LNCAP (cell line): ENCODE measurements at regions not wholly inside any gene's neighbourhood (a gene's known extent, or its start where the extent isn't known, plus 50 kb on each side); places are given as distances from the start of the nearest gene placed in this dataset.

ENCODE experiments used
- CTCF ChIP-seq: fragments of 450-650 bp; IDR thresholded peaks from 2 replicates; pipeline ENCODE4 v1.5.1; 2017; ENCODE audit warnings: mild to moderate bottlenecking

GRCh38 chr1:221437926-221438325 lies 304.0 kb downstream of the DUSP10 start:
- no peak for TF ChIP-seq CTCF

DNA sequence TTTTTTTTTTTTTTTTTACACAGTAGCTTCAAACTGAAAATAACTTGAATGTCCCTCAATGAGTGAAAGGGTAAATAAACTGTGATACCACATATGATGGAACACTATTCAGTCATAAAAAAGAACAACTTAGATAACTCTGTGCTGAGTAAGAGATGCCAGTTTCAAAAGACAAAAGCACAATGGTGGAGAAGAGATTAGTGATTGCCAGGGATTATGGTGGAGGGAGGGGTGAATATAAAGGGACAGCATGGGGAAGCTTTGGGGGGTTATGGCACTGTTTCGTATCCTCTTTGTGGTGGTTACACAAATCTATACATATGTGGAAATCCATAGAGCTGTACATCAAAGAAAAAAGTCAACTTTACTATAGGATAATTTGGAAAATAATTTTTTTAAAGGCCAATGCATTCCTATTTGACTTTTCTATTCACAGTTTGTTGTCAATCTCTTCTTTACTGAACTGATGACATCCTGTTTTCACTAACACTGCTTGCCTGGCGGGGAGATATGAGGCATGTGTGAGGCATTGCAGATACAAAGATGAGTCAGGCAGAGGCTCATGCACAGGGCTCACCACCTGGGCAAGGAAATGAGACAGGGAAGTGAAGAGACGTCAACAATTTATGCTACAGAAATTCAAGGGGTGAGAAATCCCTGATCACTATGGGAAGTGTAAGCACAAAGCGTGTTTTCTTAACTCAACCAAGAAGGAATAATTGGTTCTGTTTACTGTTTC lies 302.7 kb downstream of the DUSP10 start:
- no peak for TF ChIP-seq CTCF

GRCh38 chr1:221439747-221440501 lies 302.0 kb downstream of the DUSP10 start:
- no peak for TF ChIP-seq CTCF

DNA sequence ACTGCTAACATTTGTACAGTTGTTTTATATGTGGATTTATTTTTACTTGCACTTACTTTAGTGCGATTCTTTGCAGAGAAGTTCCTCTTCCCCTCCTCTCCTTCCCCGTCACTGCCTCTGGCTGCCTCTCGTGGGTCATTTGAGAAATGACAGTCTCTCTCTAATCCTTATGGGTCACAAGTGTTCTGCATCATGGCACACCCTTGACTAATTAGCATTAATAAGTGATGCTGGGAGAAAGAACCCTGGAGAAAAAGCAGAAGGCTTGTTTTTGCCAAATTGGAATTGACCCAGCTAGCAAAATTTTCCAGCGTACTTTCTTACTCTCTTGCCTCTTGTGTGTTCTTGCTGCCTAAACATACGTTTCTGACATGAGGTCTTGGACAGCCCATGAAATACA lies 301.2 kb downstream of the DUSP10 start:
- no peak for TF ChIP-seq CTCF

DNA sequence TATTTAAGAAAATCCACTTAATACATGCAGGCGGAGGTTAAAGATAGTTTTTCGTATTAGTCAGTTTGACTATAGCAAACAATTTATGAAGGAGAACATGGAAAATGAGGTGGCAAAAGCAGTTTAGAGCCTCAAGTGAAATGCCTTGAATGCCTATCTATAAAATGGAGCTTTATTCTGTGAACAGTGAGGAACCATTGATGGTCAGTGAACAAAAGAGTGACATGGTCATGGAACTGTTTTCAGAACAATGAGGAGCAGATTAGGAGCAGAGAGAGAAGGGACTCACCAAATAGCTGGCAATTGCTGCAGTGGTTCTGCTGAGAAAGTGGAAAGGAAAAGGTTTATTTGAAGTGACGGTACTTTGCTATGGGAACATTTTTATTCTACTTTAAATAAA lies 299.8 kb downstream of the DUSP10 start:
- no peak for TF ChIP-seq CTCF

- TF ChIP-seq CTCF = no peak
Measured at GRCh38 chr1:221444346-221444745, 297.5 kb downstream of the DUSP10 start.

- no peak for TF ChIP-seq CTCF
Measured at GRCh38 chr1:221448585-221449175, 293.2 kb downstream of the DUSP10 start.
